Parathyroid adenoma (tissue), 2 donors: ENCODE measurements at regions not wholly inside any gene's neighbourhood (a gene's known extent, or its start where the extent isn't known, plus 50 kb on each side); places are given as distances from the start of the nearest gene placed in this dataset.

Experiments used
- H2AFZ ChIP-seq: fragments of 300-600 bp; sonication (generic); one replicate; pipeline ENCODE4 v1.7.0; 2017; ENCODE audit warnings: antibody characterized with exemption, mild to moderate bottlenecking
- H3K27ac ChIP-seq: fragments of 300-600 bp; sonication (generic); one replicate; pipeline ENCODE4 v1.7.0; 2017
- H3K27me3 ChIP-seq: fragments of 300-600 bp; sonication (generic); one replicate; pipeline ENCODE4 v1.7.0; 2017; ENCODE audit warnings: low read length; ENCODE audit not compliant: control insufficient read depth, insufficient read depth
- H3K36me3 ChIP-seq: fragments of 300-600 bp; sonication (generic); one replicate; pipeline ENCODE4 v1.7.0; 2017; ENCODE audit warnings: low read length; ENCODE audit not compliant: control insufficient read depth, insufficient read depth
- H3K4me1 ChIP-seq: fragments of 300-600 bp; sonication (generic); one replicate; pipeline ENCODE4 v1.7.0; 2017; ENCODE audit warnings: control low read depth
- H3K4me2 ChIP-seq: fragments of 300-600 bp; sonication (generic); one replicate; pipeline ENCODE4 v1.7.0; 2017; ENCODE audit warnings: low read length
- H3K4me3 ChIP-seq: fragments of 300-600 bp; sonication (generic); one replicate; pipeline ENCODE4 v1.7.0; 2017; ENCODE audit warnings: low read depth, low read length
- H3K79me2 ChIP-seq: fragments of 300-600 bp; sonication (generic); one replicate; pipeline ENCODE4 v1.7.0; 2017; ENCODE audit warnings: control low read depth
- H3K9ac ChIP-seq: fragments of 300-600 bp; sonication (generic); one replicate; pipeline ENCODE4 v1.7.0; 2017; ENCODE audit warnings: mild to moderate bottlenecking
- H3K9me3 ChIP-seq: fragments of 300-600 bp; sonication (generic); one replicate; pipeline ENCODE4 v1.7.0; 2017; ENCODE audit warnings: low read length; ENCODE audit not compliant: control insufficient read depth
- TF ChIP-seq, protein P1 (sequence below): fragments of 300-600 bp; sonication (generic); IDR thresholded peaks from one replicate; pipeline ENCODE4 v1.7.0; 2017; ENCODE audit warnings: antibody characterized with exemption, mild to moderate bottlenecking
- donor health status: primary hyperparathyroidism.

DNA sequence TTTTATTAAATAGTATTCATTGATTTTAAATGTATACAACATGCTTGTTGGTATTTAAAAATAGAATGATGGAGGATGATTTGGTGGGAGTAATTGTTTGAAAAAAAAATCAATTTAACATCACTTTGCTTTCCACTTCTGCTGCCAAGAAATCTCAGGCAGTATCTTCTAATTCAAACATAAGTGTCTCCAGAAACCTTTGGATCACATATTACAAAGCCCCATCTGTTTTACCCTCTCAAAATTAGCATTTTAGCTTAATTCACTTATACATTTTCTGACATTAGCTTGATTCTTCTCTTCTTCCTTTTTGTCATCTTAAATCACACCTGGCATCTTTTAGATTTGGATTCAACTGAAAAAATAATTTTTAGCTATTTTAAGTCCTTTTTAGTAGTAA lies 72.9 kb upstream of the KMT2C start:
- H3K9ac ChIP-seq: no peak overlapping the region
- no peak overlapping the region for H3K4me3 ChIP-seq
- no peaks in the 10 kb centered on the region for H3K4me1 ChIP-seq
- H3K27me3 ChIP-seq: no peaks in the 10 kb centered on the region
- H3K27ac ChIP-seq: no peak overlapping the region
- H3K79me2 ChIP-seq: no peaks in the 10 kb centered on the region
- H2AFZ ChIP-seq: no peak overlapping the region
- H3K4me2 ChIP-seq: no peak overlapping the region
- no peaks in the 10 kb centered on the region for H3K9me3 ChIP-seq
- TF ChIP-seq, protein P1, sequence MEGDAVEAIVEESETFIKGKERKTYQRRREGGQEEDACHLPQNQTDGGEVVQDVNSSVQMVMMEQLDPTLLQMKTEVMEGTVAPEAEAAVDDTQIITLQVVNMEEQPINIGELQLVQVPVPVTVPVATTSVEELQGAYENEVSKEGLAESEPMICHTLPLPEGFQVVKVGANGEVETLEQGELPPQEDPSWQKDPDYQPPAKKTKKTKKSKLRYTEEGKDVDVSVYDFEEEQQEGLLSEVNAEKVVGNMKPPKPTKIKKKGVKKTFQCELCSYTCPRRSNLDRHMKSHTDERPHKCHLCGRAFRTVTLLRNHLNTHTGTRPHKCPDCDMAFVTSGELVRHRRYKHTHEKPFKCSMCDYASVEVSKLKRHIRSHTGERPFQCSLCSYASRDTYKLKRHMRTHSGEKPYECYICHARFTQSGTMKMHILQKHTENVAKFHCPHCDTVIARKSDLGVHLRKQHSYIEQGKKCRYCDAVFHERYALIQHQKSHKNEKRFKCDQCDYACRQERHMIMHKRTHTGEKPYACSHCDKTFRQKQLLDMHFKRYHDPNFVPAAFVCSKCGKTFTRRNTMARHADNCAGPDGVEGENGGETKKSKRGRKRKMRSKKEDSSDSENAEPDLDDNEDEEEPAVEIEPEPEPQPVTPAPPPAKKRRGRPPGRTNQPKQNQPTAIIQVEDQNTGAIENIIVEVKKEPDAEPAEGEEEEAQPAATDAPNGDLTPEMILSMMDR: no peak
- no peaks in the 10 kb centered on the region for H3K36me3 ChIP-seq

DNA sequence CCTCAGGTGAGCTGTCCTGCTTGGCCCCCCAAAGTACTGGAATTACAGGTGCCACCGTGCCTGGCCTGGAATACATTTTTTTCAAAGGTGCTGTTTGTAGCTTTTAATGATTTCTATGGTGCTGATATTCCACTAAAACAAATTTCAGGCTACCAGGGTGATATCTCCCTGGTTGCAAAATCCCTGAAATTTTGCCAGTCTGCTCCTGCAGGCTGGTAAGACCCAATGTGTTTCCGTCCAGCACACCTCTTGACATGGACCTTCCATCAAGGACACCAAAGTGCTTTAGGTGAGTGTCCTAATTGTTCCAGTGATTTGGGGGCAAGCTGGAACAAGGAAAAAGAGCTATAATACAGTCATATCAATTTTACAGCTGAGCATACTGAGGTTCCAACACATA lies 69.8 kb upstream of the KMT2C start:
- Histone ChIP-seq H3K4me3 (no peak overlapping the region), H3K9ac (no peak overlapping the region), H3K4me1 (no peaks in the 10 kb centered on the region), H3K36me3 (no peaks in the 10 kb centered on the region), H3K27me3 (no peaks in the 10 kb centered on the region), H3K4me2 (no peak overlapping the region), H2AFZ (no peak overlapping the region), H3K27ac (no peak overlapping the region), H3K79me2 (no peaks in the 10 kb centered on the region), H3K9me3 (no peaks in the 10 kb centered on the region)
- TF ChIP-seq, protein P1: no peak

DNA sequence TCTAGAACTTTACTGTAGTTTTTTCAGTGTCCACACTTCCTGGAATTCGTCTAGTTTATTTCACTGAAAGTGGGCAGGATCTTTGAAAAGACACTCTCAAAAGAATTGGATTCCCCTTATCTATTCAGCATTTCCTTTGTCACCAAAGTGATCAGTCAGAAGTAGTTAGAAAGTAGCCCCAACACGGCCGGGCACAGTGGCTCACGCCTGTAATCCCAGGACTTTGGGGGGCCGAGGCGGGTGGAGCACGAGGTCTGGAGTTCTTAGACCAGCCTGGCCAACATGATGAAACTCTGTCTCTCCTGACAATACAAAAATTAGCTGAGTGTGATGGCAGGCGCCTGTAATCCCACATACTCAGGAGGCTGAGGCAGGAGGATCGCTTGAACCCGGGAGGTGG lies 69.0 kb upstream of the KMT2C start:
- no peaks in the 10 kb centered on the region for H3K79me2 ChIP-seq
- H3K4me1 ChIP-seq: no peaks in the 10 kb centered on the region
- H3K4me3 ChIP-seq: no peak overlapping the region
- H3K9ac ChIP-seq: no peak overlapping the region
- H2AFZ ChIP-seq: no peak overlapping the region
- H3K36me3 ChIP-seq: no peaks in the 10 kb centered on the region
- TF ChIP-seq, protein P1: no peak
- H3K4me2 ChIP-seq: no peak overlapping the region
- H3K27ac ChIP-seq: no peak overlapping the region
- no peaks in the 10 kb centered on the region for H3K27me3 ChIP-seq
- H3K9me3 ChIP-seq: no peaks in the 10 kb centered on the region

DNA sequence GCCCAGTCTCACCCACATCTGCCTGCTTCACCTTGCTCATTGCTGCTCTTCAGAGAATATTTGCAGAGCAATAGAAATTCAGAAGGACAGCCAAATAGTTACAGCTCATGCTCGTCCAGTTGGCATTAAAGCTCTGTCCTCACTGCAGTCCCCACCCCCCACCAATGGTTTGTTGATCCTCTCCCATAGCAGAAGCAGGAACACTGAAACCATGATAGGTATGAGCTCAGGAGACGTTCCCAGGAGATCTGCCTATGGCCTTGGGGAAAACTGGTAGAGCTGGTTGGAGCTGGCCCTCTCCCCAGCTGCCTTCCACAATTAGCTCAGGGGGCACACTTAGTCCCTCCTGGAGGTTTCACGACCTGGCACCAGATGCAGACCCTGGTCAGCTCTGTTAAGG lies 68.6 kb upstream of the KMT2C start:
- Histone ChIP-seq H3K4me3 (no peak overlapping the region), H3K36me3 (no peaks in the 10 kb centered on the region), H3K9ac (no peak overlapping the region), H2AFZ (no peak overlapping the region), H3K9me3 (no peaks in the 10 kb centered on the region), H3K27me3 (no peaks in the 10 kb centered on the region), H3K27ac (no peak overlapping the region), H3K4me2 (no peak overlapping the region), H3K4me1 (no peaks in the 10 kb centered on the region), H3K79me2 (no peaks in the 10 kb centered on the region)
- TF ChIP-seq, protein P1: no peak
